ENCODE measurements at regions not wholly inside any gene's neighbourhood (a gene's known extent, or its start where the extent isn't known, plus 50 kb on each side); places are given as distances from the start of the nearest gene placed in this dataset.
A peak's percentile ranks its signal among the peaks of the same experiment; 100 is the strongest.

DNA sequence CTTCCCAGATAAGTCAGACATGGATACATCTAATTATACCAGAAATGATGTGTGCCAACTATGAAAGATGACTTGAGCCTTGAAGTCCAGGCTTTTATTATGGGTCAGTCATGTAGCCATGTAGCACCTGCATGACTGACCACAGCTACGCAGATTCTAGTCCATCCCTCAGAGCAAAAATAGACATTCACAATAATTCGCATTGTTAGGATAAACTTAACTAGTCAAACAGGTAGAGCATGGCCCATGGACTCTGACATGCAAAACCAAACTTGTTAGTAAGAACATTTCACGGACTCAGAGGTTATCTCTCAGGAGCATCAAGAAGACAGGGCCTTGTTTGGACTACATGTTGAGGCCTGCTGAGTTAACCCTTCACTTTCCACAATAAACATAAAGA, 132.6 kb downstream of the PWWP3B start:
- TF ChIP-seq, protein P1, sequence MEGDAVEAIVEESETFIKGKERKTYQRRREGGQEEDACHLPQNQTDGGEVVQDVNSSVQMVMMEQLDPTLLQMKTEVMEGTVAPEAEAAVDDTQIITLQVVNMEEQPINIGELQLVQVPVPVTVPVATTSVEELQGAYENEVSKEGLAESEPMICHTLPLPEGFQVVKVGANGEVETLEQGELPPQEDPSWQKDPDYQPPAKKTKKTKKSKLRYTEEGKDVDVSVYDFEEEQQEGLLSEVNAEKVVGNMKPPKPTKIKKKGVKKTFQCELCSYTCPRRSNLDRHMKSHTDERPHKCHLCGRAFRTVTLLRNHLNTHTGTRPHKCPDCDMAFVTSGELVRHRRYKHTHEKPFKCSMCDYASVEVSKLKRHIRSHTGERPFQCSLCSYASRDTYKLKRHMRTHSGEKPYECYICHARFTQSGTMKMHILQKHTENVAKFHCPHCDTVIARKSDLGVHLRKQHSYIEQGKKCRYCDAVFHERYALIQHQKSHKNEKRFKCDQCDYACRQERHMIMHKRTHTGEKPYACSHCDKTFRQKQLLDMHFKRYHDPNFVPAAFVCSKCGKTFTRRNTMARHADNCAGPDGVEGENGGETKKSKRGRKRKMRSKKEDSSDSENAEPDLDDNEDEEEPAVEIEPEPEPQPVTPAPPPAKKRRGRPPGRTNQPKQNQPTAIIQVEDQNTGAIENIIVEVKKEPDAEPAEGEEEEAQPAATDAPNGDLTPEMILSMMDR (conservative IDR thresholded peaks at IDR 0.05; ENCODE audit: low read depth, low read length) = no peak
- no peak for DNase-seq (ENCODE audit: low read depth)
- H3K4me3 ChIP-seq (ENCODE audit: low read depth, low read length) = no peak overlapping the region

DNA sequence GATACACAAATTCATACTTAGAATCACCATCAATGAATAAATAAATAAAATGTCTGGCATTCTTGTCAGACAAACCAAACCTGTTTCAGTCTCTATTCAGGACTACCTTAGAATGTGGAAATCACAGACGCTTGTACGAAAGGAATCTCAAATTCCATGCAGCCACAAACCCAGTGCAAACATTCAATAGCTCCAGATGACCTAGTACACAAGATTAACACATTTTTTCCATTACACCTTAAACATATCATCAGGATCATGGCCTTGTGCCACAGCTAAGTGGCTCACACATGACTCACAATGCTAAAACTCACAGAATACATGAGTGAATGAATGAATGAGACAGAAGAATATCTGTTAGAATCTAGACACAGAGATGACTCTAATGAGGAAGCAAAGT, 134.2 kb downstream of the PWWP3B start:
- no peak overlapping the region for H3K4me3 ChIP-seq (ENCODE audit: low read depth, low read length)
- peak; percentile 84 for DNase-seq (ENCODE audit: low read depth)
- TF ChIP-seq, protein P1 (conservative IDR thresholded peaks at IDR 0.05; ENCODE audit: low read depth, low read length) = no peak

DNA sequence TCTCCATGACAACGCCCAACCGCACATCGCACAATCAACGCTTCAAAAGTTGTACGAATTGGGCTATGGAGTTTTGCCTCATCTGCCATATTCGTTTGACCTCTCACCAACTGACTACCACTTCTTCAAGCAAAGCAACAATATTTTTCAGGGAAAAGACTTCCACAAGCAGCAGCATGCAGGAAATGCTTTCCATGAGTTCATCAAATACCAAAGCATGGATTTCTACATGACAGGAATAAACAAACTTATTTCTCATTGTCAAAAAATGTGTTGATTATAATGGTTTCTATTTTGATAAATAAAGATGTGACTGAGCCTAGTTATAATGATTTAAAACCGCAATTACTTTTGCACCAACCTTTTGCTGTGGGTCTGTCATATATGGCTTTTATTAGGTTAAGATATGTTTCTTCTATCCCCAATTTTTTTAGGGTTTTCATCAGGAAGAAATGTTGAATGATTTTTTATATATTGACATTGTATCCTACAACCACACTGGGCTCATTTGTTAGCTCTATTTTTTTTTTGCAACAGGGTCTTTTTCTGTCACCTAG, 138.4 kb downstream of the PWWP3B start:
- no peak overlapping the region for H3K4me3 ChIP-seq (ENCODE audit: low read depth, low read length)
- DNase-seq (ENCODE audit: low read depth) = no peak
- TF ChIP-seq, protein P1 (conservative IDR thresholded peaks at IDR 0.05; ENCODE audit: low read depth, low read length) = no peak

DNA sequence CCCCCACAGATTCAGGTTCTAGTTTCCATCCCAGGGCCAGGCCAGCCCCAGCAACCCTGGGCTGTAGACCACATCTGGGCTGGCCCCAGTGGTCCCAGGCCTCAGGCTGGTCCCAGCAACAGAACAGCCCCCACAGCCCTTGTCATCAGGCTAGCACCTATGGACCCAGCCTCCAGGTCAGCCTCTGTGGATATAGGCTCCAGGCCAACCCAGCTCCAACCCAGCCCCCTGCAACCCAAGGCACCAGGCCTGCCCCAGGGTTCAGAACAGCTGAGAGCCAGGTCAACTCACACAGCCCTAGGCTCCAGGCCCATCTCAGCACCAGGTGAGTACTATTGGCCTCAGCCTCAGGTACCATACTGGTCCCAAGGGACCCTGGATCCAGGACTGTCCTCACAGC, 155.3 kb downstream of the PWWP3B start:
- TF ChIP-seq, protein P1 (conservative IDR thresholded peaks at IDR 0.05; ENCODE audit: low read depth, low read length) = no peak
- no peak for DNase-seq (ENCODE audit: low read depth)
- no peak overlapping the region for H3K4me3 ChIP-seq (ENCODE audit: low read depth, low read length)

DNA sequence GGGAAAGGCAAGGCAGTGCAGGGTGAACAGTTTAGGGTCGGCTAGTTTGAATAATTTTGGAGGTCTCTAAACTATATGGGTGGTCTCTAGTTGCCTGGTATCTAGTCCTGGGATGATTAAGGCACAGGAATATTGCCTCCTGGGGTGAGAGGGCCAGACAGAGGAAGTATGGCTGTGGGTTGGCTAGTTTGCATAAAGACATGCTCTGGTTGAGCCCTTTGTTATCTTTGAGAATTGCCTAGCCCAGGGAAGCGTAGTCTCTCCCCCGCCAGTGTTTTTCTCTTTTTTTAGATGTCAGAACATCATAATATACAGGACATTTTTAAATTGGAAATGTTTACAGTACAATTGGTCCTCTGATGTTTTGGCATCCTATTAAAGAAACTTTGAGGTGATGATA, 163.5 kb downstream of the PWWP3B start:
- no peak overlapping the region for H3K4me3 ChIP-seq (ENCODE audit: low read depth, low read length)
- TF ChIP-seq, protein P1 (conservative IDR thresholded peaks at IDR 0.05; ENCODE audit: low read depth, low read length) = no peak
- DNase-seq (ENCODE audit: low read depth) = peak; percentile 3

DNA sequence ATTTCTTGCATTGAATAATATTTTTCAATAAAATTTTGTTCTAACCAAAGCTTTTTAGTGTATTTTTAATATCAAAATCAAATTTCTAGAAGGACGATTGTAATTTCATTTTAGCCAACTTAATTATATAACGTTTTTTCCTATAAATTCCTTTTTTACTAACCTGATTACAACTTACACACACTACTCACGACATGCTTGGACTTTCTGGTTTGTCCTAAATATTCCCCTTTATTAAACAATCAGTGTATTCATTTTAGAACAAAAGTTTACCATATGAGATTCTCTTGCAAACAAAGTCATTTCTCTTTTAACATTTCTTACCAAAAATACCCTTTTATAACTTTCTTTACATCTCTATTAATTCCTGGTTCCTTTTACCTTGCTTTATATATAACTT, 173.7 kb downstream of the PWWP3B start:
- TF ChIP-seq, protein P1 (conservative IDR thresholded peaks at IDR 0.05; ENCODE audit: low read depth, low read length) = no peak
- no peak for DNase-seq (ENCODE audit: low read depth)
- H3K4me3 ChIP-seq (ENCODE audit: low read depth, low read length) = no peak overlapping the region

DNA sequence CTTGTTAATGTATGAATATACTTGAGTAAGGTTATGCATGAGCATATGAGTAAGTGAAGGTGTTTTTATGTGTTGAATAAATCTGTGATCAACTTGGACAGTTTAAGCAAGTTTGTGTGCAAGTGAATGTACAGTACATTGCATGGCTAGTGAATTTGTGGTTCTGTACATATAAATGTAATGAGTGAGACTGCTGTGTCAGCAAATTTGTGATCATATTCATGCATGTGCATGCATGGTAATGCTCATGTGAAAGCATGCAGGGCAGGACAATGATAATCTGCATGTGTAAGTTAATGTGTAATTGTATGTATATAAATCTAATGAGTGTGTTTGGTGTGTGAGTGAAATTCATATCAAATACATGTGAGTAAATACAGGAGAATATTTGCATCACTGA, 188.5 kb downstream of the PWWP3B start:
- H3K4me3 ChIP-seq (ENCODE audit: low read depth, low read length) = no peak overlapping the region
- no peak for DNase-seq (ENCODE audit: low read depth)
- TF ChIP-seq, protein P1 (conservative IDR thresholded peaks at IDR 0.05; ENCODE audit: low read depth, low read length) = no peak

Measured in choroid plexus epithelial cell (primary cell).